Amygdala (tissue), 56 donors: ENCODE measurements at regions not wholly inside any gene's neighbourhood (a gene's known extent, or its start where the extent isn't known, plus 50 kb on each side); places are given as distances from the start of the nearest gene placed in this dataset.

Experiments used
- DNase-seq, 56 donors: peaks; one replicate each; lab custom pipeline; 2025; lab: John Stamatoyannopoulos, UW

- no peak for DNase-seq
Measured at GRCh38 chr12:87795555-87795954, 233.6 kb downstream of the C12orf50 start.

GRCh38 chr12:87794854-87795253, 234.3 kb downstream of the C12orf50 start:
- no peak for DNase-seq

- DNase-seq = no peak
Measured at GRCh38 chr12:87793131-87793530, 236.1 kb downstream of the C12orf50 start.

DNA sequence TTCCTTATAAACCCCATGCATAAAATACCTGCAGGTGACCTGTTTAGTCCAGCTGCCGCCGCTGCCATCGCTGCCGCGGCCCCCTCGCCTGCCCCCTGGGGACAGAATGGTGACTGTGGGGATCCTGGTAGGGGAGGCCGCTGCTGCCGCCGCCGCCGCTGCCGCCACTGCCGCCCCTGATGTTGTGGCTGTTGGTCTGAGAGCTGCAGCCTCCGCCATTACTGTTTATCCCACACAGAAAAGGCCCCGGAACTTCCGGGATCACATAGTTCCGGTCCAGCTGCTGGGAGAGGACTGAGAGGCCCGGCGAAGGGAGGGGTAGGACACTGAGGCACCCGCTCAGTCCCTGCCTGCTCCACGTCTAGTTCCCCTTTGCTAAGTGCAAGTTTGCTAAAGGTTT, 244.9 kb downstream of the C12orf50 start:
- no peak for DNase-seq

DNA sequence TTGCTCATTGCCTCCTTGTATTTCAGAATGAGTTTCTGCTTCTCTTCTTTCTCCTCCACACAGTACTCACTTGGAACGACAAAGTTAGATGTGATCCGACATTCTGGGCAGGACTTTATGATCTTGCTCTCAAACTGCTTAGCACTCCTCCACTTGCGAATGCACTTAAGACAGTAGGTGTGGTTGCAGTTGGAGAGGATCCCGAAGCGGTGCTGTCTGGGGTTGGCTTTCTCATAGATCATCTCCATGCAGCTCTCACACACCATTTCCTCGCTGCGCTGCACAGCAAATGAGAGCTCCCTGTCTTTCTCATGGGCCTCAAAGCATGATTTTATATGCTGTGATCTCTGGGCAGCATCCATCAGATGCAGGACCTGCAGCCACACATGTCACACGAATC, 245.7 kb downstream of the C12orf50 start:
- no peak for DNase-seq

- no peak for DNase-seq
Measured at GRCh38 chr12:87782838-87783237, 246.4 kb downstream of the C12orf50 start.

DNA sequence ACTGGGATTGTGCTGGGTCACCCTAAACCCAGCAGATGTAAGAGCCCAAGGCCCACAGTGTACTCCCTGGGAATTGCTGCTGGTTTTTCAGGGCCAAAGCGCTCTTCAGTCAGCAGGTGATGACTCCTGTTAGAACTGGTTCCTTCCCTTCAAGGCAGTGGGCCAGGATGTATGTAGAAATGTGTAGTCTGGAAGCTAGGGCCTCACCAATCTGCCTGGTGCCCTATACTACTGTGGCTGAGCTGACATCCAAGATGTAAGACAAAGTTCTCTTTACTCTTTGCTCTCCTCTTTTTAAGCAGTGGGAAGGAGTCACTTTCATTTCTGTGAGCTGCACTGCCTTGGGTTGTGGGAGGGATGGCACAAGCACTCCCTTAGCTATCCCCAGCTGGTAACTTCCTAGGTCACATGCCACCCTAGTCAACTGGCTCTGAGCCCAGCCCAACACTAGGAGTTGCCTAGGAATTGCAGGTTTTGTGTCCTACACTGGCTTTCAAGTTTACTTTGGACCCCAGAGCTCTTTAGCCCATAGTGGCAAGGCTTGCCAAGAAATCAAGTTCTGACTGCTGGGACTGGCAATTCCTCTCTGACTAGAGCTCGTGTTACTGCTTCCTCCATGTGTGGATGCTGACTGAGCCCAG, 249.2 kb downstream of the C12orf50 start:
- no peak for DNase-seq

DNA sequence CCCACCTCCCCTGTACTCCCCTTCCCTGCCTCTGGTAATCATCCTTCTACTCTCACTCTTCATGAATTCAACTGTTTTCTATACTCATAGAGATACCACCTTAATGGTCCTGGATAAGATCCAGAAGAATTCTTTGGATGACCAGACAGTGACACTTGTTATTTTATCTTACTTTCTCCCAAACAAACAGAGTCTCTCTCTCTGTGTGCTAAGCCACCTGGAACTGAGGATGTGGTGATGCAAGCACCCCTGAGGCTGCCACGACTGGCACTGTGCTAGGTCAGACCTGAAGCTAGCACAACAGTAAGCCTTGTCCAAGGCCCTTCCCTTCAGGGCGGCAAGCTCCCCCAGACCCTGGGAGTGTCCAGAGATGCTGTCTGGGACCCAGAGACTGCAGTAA, 250.2 kb downstream of the C12orf50 start:
- no peak for DNase-seq

DNA sequence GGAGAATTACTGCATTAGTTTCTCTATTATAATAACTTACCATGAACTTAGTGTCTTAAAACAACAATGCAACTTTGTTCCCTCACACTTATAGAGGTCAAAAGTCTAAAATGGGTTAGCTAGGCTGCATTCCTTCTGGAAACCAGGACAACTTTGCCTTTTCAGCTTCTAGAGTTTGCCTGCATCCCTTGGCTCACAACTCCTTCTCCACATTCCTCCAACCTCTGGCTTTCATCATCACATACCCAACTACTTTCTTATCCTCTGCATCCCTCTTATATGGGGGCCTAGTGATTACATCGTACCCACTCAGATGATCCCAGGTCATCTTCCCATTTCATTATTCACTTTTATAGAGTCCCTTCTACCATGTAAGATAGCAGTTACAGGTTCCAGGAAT, 251.1 kb downstream of the C12orf50 start:
- DNase-seq = no peak

GRCh38 chr12:87775784-87776183, 253.4 kb downstream of the C12orf50 start:
- DNase-seq = no peak

DNA sequence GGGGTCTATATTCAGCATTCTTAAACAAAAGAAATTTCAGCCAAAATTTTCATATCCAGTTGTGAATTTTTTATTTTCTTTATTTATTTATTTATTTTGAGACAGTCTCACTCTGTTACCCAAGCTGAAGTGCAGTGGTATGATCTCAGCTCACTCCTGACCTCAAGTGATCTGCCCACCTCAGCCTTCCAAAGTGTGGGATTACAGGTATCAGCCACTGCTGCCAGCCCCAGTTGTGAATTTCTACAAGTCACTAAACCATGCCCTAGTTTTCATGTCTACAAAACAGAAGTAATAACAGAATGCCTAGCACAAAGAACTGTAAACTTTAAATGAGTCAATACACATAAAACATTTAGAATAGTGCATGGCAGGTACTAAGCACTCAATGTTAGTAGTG, 254.2 kb downstream of the C12orf50 start:
- no peak for DNase-seq

GRCh38 chr12:87772401-87772800, 256.8 kb downstream of the C12orf50 start:
- no peak for DNase-seq

- no peak for DNase-seq
Measured at GRCh38 chr12:87768501-87769287, 260.5 kb downstream of the C12orf50 start.

- no peak for DNase-seq
Measured at GRCh38 chr12:87766044-87766443, 263.2 kb downstream of the C12orf50 start.

GRCh38 chr12:87760943-87761342, 268.3 kb downstream of the C12orf50 start:
- DNase-seq = no peak

- no peak for DNase-seq
Measured at GRCh38 chr12:87758271-87758670, 270.9 kb downstream of the C12orf50 start.

GRCh38 chr12:87756721-87757120, 272.5 kb downstream of the C12orf50 start:
- no peak for DNase-seq

DNA sequence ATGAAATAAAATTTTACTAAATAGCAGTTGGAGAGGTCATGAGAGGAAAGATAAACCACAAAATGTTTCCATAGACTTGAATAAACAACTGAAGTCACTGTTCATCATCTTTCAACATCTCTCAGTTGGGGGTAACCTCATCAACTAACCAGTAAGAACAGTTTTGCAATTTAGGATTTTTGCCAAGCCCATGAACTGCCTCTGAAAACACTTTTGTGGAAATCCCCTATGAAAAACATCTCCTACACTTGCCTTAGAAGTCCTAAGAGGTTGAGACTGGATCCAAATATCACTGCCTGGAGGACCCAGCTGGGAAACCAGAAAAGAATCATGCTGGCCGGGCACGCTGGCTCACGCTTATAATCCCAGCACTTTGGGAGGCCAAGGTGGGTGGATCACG, 273.1 kb downstream of the C12orf50 start:
- DNase-seq = no peak

DNA sequence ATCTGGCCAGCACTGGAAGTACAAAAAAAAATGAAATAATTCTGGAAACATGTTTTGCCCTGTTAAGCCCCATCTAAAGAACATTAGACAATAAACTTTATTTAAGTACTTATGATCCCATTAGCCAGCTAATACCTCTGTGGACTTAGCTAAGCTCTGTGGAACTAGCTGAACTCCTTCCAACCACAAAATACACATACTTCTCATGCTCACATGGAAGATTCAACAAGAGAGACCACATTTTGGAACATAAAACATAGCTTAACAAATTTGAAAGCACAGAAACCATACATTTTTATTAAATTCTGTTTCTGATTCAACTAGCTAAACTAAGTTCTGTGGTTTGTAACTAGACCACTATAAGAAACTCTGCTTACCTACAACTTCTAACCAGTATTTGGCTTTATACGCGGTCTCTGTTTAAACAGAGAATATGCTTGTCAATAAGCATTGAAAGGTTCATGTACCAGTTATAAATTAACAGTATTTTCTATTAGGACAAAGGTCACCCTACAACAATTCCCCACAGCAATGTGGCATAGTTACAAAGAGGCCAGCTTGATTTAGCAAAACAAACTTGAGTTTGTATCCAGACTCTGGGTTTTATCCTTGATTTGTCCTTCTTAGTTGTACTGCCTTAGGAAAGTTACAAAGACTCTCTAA, 300.1 kb downstream of the C12orf50 start:
- no peak for DNase-seq

DNA sequence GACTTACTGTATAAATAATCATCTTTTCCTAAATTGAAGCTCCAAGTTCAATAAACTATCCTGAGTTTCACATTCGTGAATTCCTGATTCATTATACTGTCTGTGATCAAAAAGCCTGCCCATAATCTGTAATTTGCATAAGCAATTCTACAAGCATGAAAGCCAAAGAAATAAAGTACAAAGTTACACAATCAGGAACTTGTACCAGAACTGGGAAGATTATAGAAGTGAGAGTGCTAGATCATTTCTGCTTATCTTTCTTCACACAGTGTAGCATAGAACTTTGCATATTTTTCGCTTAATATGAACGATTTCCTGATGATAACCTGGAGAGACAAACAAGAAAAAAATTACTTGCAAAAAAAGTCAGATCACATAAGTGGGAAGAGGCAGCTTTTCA, 308.2 kb downstream of the C12orf50 start:
- no peak for DNase-seq

DNA sequence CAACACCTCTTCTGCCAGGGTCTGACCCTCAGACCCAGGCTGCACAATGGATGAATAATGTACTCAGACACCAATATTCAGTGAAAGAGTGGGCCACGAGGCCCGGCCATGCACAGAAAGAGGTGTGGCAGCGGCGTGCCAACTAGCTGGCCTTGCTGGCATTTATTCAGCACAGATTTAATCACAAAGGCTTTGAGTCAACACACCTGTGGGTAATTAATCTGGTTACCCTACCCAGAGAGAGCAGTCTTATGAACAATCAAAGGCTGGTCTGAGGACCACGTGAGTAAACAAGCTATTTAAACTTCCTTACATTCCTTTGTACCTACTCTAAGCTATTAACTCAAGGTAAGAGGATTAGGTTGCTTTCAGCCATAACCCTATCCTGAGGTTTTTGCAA, 324.8 kb downstream of the C12orf50 start:
- DNase-seq = no peak
